Endothelial cell of umbilical vein (primary cell): ENCODE measurements at regions not wholly inside any gene's neighbourhood (a gene's known extent, or its start where the extent isn't known, plus 50 kb on each side); places are given as distances from the start of the nearest gene placed in this dataset.

Experiments used
- BruUV-seq: library from RNA; stranded (reverse); fragments of 400-500 nt; replicated peaks from 2 replicates; lab custom pipeline; 2021; lab: Mats Ljungman, UMichigan
- CTCF ChIA-PET: fragments of 300-600, 350-600 bp; sonication (Branson Sonifier 250); formaldehyde crosslinking; loops from one replicate; lab custom pipeline; 2021; ENCODE audit warnings: antibody characterized with exemption, inconsistent platforms; lab: Charles Lee
- POLR2A ChIA-PET: fragments of 300-600, 350-600 bp; sonication (Branson Sonifier 250); formaldehyde crosslinking; loops from one replicate; lab custom pipeline; 2021; ENCODE audit warnings: antibody characterized with exemption, inconsistent platforms; lab: Charles Lee
- DNase-seq: peaks from one replicate; pipeline ENCODE4 v3.0.0-alpha.2; 2011; ENCODE audit warnings: low read depth, low spot score
- FAIRE-seq: peaks from 2 replicates; lab custom pipeline; 2011; peaks lifted over from hg19 to GRCh38; lab: Jason Lieb, UNC
- H2AFZ ChIP-seq: 2 replicates; pipeline ENCODE4 v1.6.0; 2012; ENCODE audit warnings: low read depth, low read length, control low read depth, inconsistent platforms
- H3K27ac ChIP-seq: 2 replicates; pipeline ENCODE4 v1.5.1; 2011; ENCODE audit warnings: low read depth, mild to moderate bottlenecking, control low read depth, low read length, moderate library complexity; ENCODE audit not compliant: insufficient read depth
- H3K27me3 ChIP-seq, 2 experiments: 2 replicates each; pipeline versions ENCODE4 v1.6.0 to v1.6.1; 2011; ENCODE audit warnings: low read length in 2 of 2, mixed read lengths in 1 of 2; ENCODE audit not compliant: control insufficient read depth in 2 of 2, insufficient read depth in 2 of 2
- H3K36me3 ChIP-seq, 2 experiments: 2 replicates in 1 of 2; 3 replicates in 1 of 2; pipeline ENCODE4 v1.5.1; 2011; ENCODE audit warnings: low read length in 2 of 2, mild to moderate bottlenecking in 1 of 2, moderate library complexity in 1 of 2; ENCODE audit not compliant: control insufficient read depth in 2 of 2, insufficient read depth in 2 of 2; ENCODE audit errors: extremely low read depth in 1 of 2
- H3K4me1 ChIP-seq: 3 replicates; pipeline ENCODE4 v1.5.1; 2011; ENCODE audit warnings: mild to moderate bottlenecking, low read length; ENCODE audit not compliant: control insufficient read depth, insufficient read depth; ENCODE audit errors: extremely low read depth
- H3K4me2 ChIP-seq: 2 replicates; pipeline ENCODE4 v1.6.1; 2011; ENCODE audit warnings: low read length, control low read depth, mixed read lengths; ENCODE audit not compliant: insufficient read depth
- H3K4me3 ChIP-seq, 3 experiments: fragments of 200-600 bp in 1 of 3; sonication (generic), shearing (Covaris generic) in 1 of 3; replicated peaks in 1 of 3; 2 replicates each; pipeline ENCODE4 v1.5.1; 2011 to 2016; ENCODE audit warnings: control low read depth in 3 of 3, low read length in 3 of 3, mild to moderate bottlenecking in 2 of 3, inconsistent platforms in 1 of 3, low read depth in 1 of 3, moderate library complexity in 1 of 3; ENCODE audit not compliant: insufficient read depth in 1 of 3
- H3K79me2 ChIP-seq: 2 replicates; pipeline ENCODE4 v1.6.0; 2012; ENCODE audit warnings: low read length, inconsistent platforms; ENCODE audit not compliant: control insufficient read depth, insufficient read depth
- H3K9ac ChIP-seq: replicated peaks from 2 replicates; pipeline ENCODE3; 2011; ENCODE audit warnings: low read length, control low read depth; ENCODE audit not compliant: insufficient read depth; ENCODE audit errors: extremely low read depth
- H3K9me1 ChIP-seq: replicated peaks from 3 replicates; pipeline ENCODE4 v1.6.0; 2011; ENCODE audit warnings: mild to moderate bottlenecking, low read length; ENCODE audit not compliant: control insufficient read depth, insufficient read depth; ENCODE audit errors: extremely low read depth
- H3K9me3 ChIP-seq: replicated peaks from 2 replicates; pipeline ENCODE4 v1.5.1; 2012; ENCODE audit warnings: low read length, inconsistent platforms; ENCODE audit not compliant: control insufficient read depth, insufficient read depth
- H4K20me1 ChIP-seq: replicated peaks from 2 replicates; pipeline ENCODE3; 2011; ENCODE audit warnings: mild to moderate bottlenecking, low read length; ENCODE audit not compliant: control insufficient read depth, insufficient read depth; ENCODE audit errors: extremely low read depth
- CTCF ChIP-seq, 2 donors: IDR thresholded peaks; 1 replicate in 1 of 2; 2 replicates in 1 of 2; pipeline ENCODE4 v1.5.1; 2011; ENCODE audit warnings: low read length in 2 of 2, mild to moderate bottlenecking in 2 of 2, moderate library complexity in 2 of 2, control low read depth in 1 of 2, inconsistent platforms in 1 of 2, low read depth in 1 of 2; ENCODE audit not compliant: insufficient read depth in 1 of 2; ENCODE audit errors: extremely low read depth in 1 of 2
- EZH2 ChIP-seq: IDR thresholded peaks from 2 replicates; pipeline ENCODE4 v1.6.1; 2012; ENCODE audit warnings: borderline replicate concordance, low read depth, mild to moderate bottlenecking, moderate library complexity, low read length, inconsistent platforms; ENCODE audit not compliant: severe bottlenecking
- FOS ChIP-seq: IDR thresholded peaks from 2 replicates; pipeline ENCODE4 v1.6.1; 2011; ENCODE audit warnings: mild to moderate bottlenecking, low read length, moderate library complexity, borderline replicate concordance; ENCODE audit not compliant: insufficient read depth
- GATA2 ChIP-seq: IDR thresholded peaks from 2 replicates; pipeline ENCODE4 v1.7.0; 2011; ENCODE audit warnings: low read depth, mild to moderate bottlenecking, moderate library complexity, mixed read lengths, low read length; ENCODE audit not compliant: insufficient read length, insufficient read depth
- JUN ChIP-seq: IDR thresholded peaks from 2 replicates; pipeline ENCODE4 v1.6.1; 2011; ENCODE audit warnings: borderline replicate concordance, low read depth; ENCODE audit not compliant: insufficient read length, insufficient read depth
- MYC ChIP-seq: IDR thresholded peaks from one replicate; pipeline ENCODE4 v1.6.1; 2011; ENCODE audit warnings: mild to moderate bottlenecking, low read depth, low read length
- POLR2A ChIP-seq: IDR thresholded peaks from 2 replicates; pipeline ENCODE4 v1.6.1; 2012; ENCODE audit warnings: low read depth, mild to moderate bottlenecking, control low read depth, low read length
- POLR2AphosphoS5 ChIP-seq: IDR thresholded peaks from 2 replicates; pipeline ENCODE4 v1.6.1; 2012; ENCODE audit warnings: low read depth, mild to moderate bottlenecking, control low read depth, low read length, moderate library complexity; ENCODE audit not compliant: insufficient read depth
- dilution Hi-C: fragments of 300-500 bp; cut with MboI; formaldehyde crosslinking; loops from one replicate; pipeline ENCODE4 v1.15.0; 2019; ENCODE audit warnings: low sequenced_read_pairs; ENCODE audit not compliant: extremely low pct_ligation_motif_present
- intact Hi-C: fragments of 100-400 bp; cut with micrococcal nuclease; formaldehyde crosslinking; loops from one replicate; pipeline ENCODE4 v1.10.0; 2022
- TF ChIP-seq, protein P1 (sequence below): IDR thresholded peaks from 2 replicates; pipeline ENCODE4 v1.6.1; 2011; ENCODE audit not compliant: insufficient read depth, insufficient read length

GRCh38 chr7:106566196-106566595 is 94.8 kb downstream of the CCDC71L start:
- no peaks in the 10 kb centered on the region for H3K4me1 ChIP-seq
- no peaks in the 10 kb centered on the region for H4K20me1 ChIP-seq
- H3K9me3 ChIP-seq, result no peaks in the 10 kb centered on the region
- no peaks in the 10 kb centered on the region for H3K9me1 ChIP-seq
- intact Hi-C loops (no loop called here), dilution Hi-C loops (no loop called here)
- no peak overlapping the region for H3K4me3 ChIP-seq
- no peaks in the 10 kb centered on the region for H3K36me3 ChIP-seq
- H3K27me3 ChIP-seq, result no peaks in the 10 kb centered on the region
- ChIA-PET CTCF (no interaction called here), POLR2A (no interaction called here)
- TF ChIP-seq GATA2 (no peak), EZH2 (no peak), POLR2A (no peak), MYC (no peak), JUN (no peak), FOS (no peak), POLR2AphosphoS5 (no peak), CTCF (IDR thresholded peaks at IDR 0.05; ENCODE audit: extremely low read depth in 1 of 2, insufficient read depth in 1 of 2, low read depth in 1 of 2, low read length in 2 of 2) (no peak)
- TF ChIP-seq, protein P1, sequence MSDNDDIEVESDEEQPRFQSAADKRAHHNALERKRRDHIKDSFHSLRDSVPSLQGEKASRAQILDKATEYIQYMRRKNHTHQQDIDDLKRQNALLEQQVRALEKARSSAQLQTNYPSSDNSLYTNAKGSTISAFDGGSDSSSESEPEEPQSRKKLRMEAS, result no peak
- no peak overlapping the region for H3K4me2 ChIP-seq
- DNase-seq (no peak), FAIRE-seq (no peak)
- no TSS peak for BruUV-seq
- no peak overlapping the region for H3K9ac ChIP-seq
- no peak overlapping the region for H3K27ac ChIP-seq
- H2AFZ ChIP-seq, result no peak overlapping the region
- no peaks in the 10 kb centered on the region for H3K79me2 ChIP-seq
